22Rv1 (cell line): ENCODE measurements at regions not wholly inside any gene's neighbourhood (a gene's known extent, or its start where the extent isn't known, plus 50 kb on each side); places are given as distances from the start of the nearest gene placed in this dataset.

Experiments used
- ZFX ChIP-seq: fragments of 450-650 bp; IDR thresholded peaks from 2 replicates; pipeline ENCODE4 v1.6.1; 2017; ENCODE audit warnings: antibody characterized with exemption, borderline replicate concordance
- TF ChIP-seq, protein P1 (sequence below): fragments of 450-650 bp; IDR thresholded peaks from 2 replicates; pipeline ENCODE4 v1.5.1; 2017; ENCODE audit warnings: mild to moderate bottlenecking

DNA sequence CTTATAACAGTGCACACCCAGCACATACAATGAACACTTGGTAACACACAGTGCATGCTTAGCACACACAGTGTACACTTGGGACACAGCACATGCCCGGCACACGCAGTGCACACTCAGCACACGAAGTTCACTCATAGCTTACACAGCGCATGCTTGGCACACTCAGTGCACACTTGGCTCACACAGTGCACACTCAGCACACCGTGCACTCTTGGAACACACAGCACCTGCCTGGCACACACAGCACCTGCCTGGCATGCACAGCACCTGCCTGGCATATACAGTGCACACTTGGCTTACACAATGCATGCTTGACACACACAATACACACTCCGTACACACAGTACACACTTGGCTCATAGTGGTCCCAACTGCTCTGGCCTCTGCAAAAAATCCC is 128.2 kb downstream of the GALR1 start:
- TF ChIP-seq, protein P1, sequence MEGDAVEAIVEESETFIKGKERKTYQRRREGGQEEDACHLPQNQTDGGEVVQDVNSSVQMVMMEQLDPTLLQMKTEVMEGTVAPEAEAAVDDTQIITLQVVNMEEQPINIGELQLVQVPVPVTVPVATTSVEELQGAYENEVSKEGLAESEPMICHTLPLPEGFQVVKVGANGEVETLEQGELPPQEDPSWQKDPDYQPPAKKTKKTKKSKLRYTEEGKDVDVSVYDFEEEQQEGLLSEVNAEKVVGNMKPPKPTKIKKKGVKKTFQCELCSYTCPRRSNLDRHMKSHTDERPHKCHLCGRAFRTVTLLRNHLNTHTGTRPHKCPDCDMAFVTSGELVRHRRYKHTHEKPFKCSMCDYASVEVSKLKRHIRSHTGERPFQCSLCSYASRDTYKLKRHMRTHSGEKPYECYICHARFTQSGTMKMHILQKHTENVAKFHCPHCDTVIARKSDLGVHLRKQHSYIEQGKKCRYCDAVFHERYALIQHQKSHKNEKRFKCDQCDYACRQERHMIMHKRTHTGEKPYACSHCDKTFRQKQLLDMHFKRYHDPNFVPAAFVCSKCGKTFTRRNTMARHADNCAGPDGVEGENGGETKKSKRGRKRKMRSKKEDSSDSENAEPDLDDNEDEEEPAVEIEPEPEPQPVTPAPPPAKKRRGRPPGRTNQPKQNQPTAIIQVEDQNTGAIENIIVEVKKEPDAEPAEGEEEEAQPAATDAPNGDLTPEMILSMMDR: no peak
- no peak for TF ChIP-seq ZFX
